ENCODE measurements at regions not wholly inside any gene's neighbourhood (a gene's known extent, or its start where the extent isn't known, plus 50 kb on each side); places are given as distances from the start of the nearest gene placed in this dataset.

DNA sequence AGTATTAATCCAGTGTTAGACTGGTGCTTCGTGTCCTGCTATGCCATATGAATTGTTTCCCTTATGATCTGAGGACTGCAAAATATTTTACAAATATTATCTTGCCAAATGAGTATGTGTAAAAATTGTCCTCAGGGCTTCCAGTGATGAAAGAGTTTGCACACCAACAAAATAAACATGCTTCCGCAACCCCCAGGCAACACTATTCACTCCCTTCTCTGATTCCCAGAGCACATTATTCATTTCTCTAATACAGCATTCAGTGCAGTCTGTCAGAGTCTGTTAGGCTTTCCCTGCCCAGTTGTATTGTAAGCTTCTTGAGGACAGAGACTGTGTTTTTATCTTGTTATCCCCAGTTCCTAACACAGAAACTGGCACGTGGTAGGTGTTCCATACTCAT is 409.9 kb upstream of the C1orf87 start:
- TF ChIP-seq, protein P1, sequence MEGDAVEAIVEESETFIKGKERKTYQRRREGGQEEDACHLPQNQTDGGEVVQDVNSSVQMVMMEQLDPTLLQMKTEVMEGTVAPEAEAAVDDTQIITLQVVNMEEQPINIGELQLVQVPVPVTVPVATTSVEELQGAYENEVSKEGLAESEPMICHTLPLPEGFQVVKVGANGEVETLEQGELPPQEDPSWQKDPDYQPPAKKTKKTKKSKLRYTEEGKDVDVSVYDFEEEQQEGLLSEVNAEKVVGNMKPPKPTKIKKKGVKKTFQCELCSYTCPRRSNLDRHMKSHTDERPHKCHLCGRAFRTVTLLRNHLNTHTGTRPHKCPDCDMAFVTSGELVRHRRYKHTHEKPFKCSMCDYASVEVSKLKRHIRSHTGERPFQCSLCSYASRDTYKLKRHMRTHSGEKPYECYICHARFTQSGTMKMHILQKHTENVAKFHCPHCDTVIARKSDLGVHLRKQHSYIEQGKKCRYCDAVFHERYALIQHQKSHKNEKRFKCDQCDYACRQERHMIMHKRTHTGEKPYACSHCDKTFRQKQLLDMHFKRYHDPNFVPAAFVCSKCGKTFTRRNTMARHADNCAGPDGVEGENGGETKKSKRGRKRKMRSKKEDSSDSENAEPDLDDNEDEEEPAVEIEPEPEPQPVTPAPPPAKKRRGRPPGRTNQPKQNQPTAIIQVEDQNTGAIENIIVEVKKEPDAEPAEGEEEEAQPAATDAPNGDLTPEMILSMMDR (IDR thresholded peaks at IDR 0.05; ENCODE audit: low read depth, low read length): no peak
- no peak overlapping the region for H3K4me3 ChIP-seq (ENCODE audit: low read depth, low read length)

DNA sequence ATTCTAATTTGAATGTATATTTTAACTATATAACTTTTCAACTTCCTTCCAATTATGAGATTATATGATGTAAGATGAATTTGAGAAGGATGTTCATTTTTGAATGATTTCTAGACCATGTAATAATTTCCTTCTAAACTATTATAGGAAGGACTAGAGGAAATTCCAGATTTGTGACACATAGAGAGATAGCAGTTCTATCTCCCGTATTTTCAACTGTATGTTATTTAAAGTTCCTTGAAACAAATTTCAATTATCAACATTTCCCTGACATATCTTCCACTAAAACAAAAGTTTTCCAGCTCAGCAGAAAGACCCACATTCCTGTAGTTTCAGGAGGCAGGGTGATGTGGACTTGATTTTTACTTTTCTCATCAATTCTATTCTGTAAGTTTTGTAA is 396.7 kb upstream of the C1orf87 start:
- no peak overlapping the region for H3K4me3 ChIP-seq (ENCODE audit: low read depth, low read length)
- TF ChIP-seq, protein P1 (IDR thresholded peaks at IDR 0.05; ENCODE audit: low read depth, low read length): no peak

DNA sequence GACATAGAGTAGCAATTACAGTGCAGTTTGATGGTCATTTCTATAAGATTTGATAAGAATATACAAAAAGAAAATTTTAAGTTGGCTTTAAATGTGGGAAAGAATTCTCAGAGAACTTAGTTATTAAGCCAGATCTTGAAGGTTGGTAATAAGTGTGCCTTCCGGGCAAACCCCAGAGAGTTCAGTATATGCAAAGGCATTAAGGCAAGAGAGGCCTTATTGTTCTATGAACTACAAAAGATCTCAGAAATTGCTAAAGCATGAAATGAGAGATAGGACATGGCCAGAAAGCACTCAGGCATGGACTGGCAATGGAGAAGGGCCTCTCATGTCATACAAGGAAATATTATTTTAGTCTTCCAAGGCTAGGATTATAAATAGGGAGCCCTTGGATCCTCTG is 390.2 kb upstream of the C1orf87 start:
- TF ChIP-seq, protein P1 (IDR thresholded peaks at IDR 0.05; ENCODE audit: low read depth, low read length): no peak
- H3K4me3 ChIP-seq (ENCODE audit: low read depth, low read length): no peak overlapping the region

DNA sequence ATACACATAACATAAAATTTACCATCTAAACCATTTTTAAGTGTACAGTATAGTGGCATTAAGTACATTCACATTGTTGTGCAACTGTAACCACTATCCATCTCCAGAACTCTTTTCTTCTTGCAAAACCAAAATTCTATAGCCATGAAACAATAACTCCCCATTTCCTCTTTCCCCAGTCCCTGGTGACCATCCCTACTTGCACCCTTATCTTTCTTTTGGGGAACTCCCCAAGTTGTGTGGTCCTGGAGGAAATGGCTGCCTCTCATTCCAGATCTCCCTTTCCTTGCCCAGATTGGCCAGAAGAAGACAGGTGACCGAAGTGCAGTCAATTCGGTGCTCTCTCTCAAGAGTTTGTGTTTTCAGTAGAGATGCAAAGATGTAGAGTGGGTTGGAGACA is 389.6 kb upstream of the C1orf87 start:
- TF ChIP-seq, protein P1 (IDR thresholded peaks at IDR 0.05; ENCODE audit: low read depth, low read length): no peak
- no peak overlapping the region for H3K4me3 ChIP-seq (ENCODE audit: low read depth, low read length)

DNA sequence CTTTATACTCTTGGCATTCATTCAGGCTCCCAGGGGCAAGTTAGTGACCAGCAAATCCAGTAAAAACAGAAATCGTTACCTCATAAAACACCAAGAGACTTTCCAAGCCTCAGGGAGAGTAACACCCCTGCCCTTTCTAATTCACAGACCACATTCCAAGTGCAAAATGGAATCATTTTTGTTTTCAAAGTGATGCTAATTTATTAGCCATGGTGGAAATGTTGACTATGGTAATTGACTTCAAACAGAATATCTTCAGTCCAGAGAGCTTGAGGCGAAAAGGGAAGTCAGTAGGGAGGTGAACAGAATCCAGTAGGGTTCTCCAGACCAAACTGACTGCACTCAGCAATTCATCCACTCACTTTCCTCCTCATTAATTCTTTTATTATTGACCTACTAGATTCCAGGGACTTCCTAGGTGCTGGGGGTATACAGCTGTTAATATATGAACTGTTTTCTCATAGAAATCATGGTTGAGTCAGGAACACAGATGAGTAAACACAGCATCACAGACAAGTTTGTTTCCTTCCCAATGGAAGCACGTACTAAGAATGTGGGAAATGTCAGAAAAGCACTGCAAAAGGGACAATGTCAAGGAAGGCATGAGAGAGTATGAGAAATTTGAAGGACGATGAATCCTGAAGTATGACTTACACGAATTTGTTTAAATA is 388.5 kb upstream of the C1orf87 start:
- TF ChIP-seq, protein P1 (IDR thresholded peaks at IDR 0.05; ENCODE audit: low read depth, low read length): no peak

DNA sequence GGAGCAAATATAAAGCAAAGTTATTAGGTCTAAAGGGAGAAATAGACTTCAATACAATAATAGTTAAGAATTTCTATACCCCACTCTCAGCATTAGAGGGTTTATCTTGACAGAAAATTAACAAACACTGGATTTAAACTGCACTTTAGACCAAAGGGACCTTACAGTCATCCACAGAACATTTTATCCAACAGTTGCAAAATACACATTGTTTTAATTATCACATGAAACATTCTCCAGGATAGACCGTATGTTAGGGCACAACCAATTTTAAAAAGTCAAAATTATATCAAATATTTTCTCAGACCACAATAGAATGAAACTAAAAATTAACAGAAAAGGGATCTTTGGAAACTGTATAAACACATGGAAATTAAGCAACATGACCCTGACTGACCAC is 384.5 kb upstream of the C1orf87 start:
- TF ChIP-seq, protein P1 (IDR thresholded peaks at IDR 0.05; ENCODE audit: low read depth, low read length): no peak
- no peak overlapping the region for H3K4me3 ChIP-seq (ENCODE audit: low read depth, low read length)

More for the DNA sequence above, 388.5 kb upstream of the C1orf87 start:
- no peak overlapping the region for H3K4me3 ChIP-seq (ENCODE audit: low read depth, low read length)

DNA sequence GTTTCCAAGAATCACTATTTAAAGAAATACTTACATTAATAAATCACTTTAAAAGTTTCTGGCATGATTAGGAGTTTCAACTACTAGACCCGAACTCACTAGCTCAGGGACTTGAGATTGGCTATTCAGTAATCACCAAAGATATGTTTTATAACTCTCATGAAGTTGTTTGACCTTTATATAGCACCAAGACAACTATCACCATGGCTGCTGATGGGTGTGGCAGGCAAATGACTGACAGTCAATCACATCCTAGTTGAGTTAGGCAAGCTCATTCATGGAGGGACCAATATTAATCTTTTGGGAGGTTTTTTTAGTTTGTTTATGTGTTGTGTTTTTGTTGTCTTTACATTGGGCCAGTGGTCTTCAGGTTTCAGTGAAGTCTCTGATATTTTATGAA is 376.3 kb upstream of the C1orf87 start:
- H3K4me3 ChIP-seq (ENCODE audit: low read depth, low read length): no peak overlapping the region
- TF ChIP-seq, protein P1 (IDR thresholded peaks at IDR 0.05; ENCODE audit: low read depth, low read length): no peak
